Gastrocnemius medialis (tissue), 4 donors: ENCODE measurements at regions not wholly inside any gene's neighbourhood (a gene's known extent, or its start where the extent isn't known, plus 50 kb on each side); places are given as distances from the start of the nearest gene placed in this dataset.

Experiments used
- ATAC-seq, 2 donors: fragments of 150-250 bp; one replicate each; pipeline ENCODE4 v1.9.1; 2016
- DNase-seq, 2 donors: peaks; one replicate each; pipeline ENCODE4 v3.0.0-alpha.2; 2019
- H3K27ac ChIP-seq, 4 donors: fragments of 200-600 bp; sonication (generic); 1 replicate in 1 of 4; 2 replicates in 3 of 4; pipeline ENCODE4 v1.5.1; 2016 to 2018; ENCODE audit warnings: mild to moderate bottlenecking in 2 of 4, moderate library complexity in 1 of 4
- H3K27me3 ChIP-seq, 3 donors: fragments of 200-600 bp; sonication (generic) in 2 of 3; 1 replicate in 1 of 3; 2 replicates in 2 of 3; pipeline versions ENCODE4 v1.5.1 to v1.6.0; 2016 to 2019; ENCODE audit warnings: mild to moderate bottlenecking in 1 of 3, moderate library complexity in 1 of 3
- H3K36me3 ChIP-seq, 2 donors: fragments of 200-600 bp; sonication (generic) in 1 of 2; one replicate each; pipeline ENCODE4 v1.5.1; 2017 to 2018
- H3K4me1 ChIP-seq, 2 donors: fragments of 200-600 bp; sonication (generic) in 1 of 2; one replicate each; pipeline ENCODE4 v1.5.1; 2016 to 2017; ENCODE audit warnings: mild to moderate bottlenecking in 2 of 2
- H3K4me3 ChIP-seq, 4 donors: fragments of 200-600 bp; sonication (generic) in 3 of 4; 1 replicate in 1 of 4; 2 replicates in 3 of 4; pipeline ENCODE4 v1.5.1; 2016 to 2019; ENCODE audit warnings: mild to moderate bottlenecking in 2 of 4
- H3K9me3 ChIP-seq, 3 donors: fragments of 200-600 bp; sonication (generic) in 2 of 3; 1 replicate in 1 of 3; 2 replicates in 2 of 3; pipeline ENCODE4 v1.5.1; 2016 to 2019
- CTCF ChIP-seq, 5 experiments: fragments of 450-650 bp in 3 of 5; fragments of 200-600 bp in 2 of 5; sonication (generic) in 2 of 5; IDR thresholded peaks in 4 of 5; conservative IDR thresholded peaks in 1 of 5; 1 replicate in 4 of 5; 2 replicates in 1 of 5; pipeline ENCODE4 v1.5.1; 2016 to 2019; ENCODE audit warnings: antibody characterized with exemption in 5 of 5, mild to moderate bottlenecking in 3 of 5, moderate library complexity in 3 of 5
- POLR2A ChIP-seq, 2 donors: fragments of 450-650 bp; IDR thresholded peaks; one replicate each; pipeline ENCODE4 v1.6.1; 2017; ENCODE audit warnings: antibody characterized with exemption in 2 of 2, mild to moderate bottlenecking in 2 of 2, moderate library complexity in 2 of 2
- in situ Hi-C, 4 donors: fragments of 200-750 bp; cut with MboI; loops; one replicate each; pipeline versions ENCODE4 v1.15.0 to v1.8.0; 2017; ENCODE audit warnings: low sequenced_read_pairs in 4 of 4
- intact Hi-C: fragments of 100-400 bp; cut with DNase I; formaldehyde crosslinking; loops from one replicate; pipeline ENCODE4 v1.15.1; 2023; ENCODE audit warnings: low total_unique reads

- intact Hi-C loops: no loop called here
- no peaks in the 10 kb centered on the region for H3K4me1 ChIP-seq
- H3K36me3 ChIP-seq: no peaks in the 10 kb centered on the region
- DNase-seq (no peak), ATAC-seq (no peak)
- H3K27ac ChIP-seq: no peak overlapping the region
- H3K4me3 ChIP-seq: no peak overlapping the region
- no peaks in the 10 kb centered on the region for H3K27me3 ChIP-seq
- H3K9me3 ChIP-seq: no peaks in the 10 kb centered on the region
- in situ Hi-C loops: no loop called here
- TF ChIP-seq POLR2A (IDR thresholded peaks at IDR 0.05): no peak
- no peak for TF ChIP-seq CTCF (IDR thresholded peaks at IDR 0.05 in 4 of 5, conservative IDR thresholded peaks at IDR 0.05 in 1 of 5)
Observed at GRCh38 chr5:74562122-74562521, 78.4 kb downstream of the ENC1 start.

- DNase-seq: no peak
- intact Hi-C loops: no loop called here
- H3K36me3 ChIP-seq: no peaks in the 10 kb centered on the region
- TF ChIP-seq POLR2A (IDR thresholded peaks at IDR 0.05): no peak
- TF ChIP-seq CTCF (IDR thresholded peaks at IDR 0.05 in 4 of 5, conservative IDR thresholded peaks at IDR 0.05 in 1 of 5): no peak
- ATAC-seq: no peak
- no peaks in the 10 kb centered on the region for H3K4me1 ChIP-seq
- in situ Hi-C loops: no loop called here
- H3K9me3 ChIP-seq: no peaks in the 10 kb centered on the region
- no peaks in the 10 kb centered on the region for H3K27me3 ChIP-seq
- no peak overlapping the region for H3K4me3 ChIP-seq
- H3K27ac ChIP-seq: no peak overlapping the region
Observed at GRCh38 chr5:74560245-74560644, 80.3 kb downstream of the ENC1 start.

- H3K9me3 ChIP-seq: no peaks in the 10 kb centered on the region
- H3K4me1 ChIP-seq: no peaks in the 10 kb centered on the region
- no peak overlapping the region for H3K4me3 ChIP-seq
- DNase-seq (no peak), ATAC-seq (no peak)
- H3K27ac ChIP-seq: no peak overlapping the region
- intact Hi-C loops: no loop called here
- TF ChIP-seq CTCF (IDR thresholded peaks at IDR 0.05 in 4 of 5, conservative IDR thresholded peaks at IDR 0.05 in 1 of 5) (no peak), POLR2A (IDR thresholded peaks at IDR 0.05) (no peak)
- no peaks in the 10 kb centered on the region for H3K36me3 ChIP-seq
- in situ Hi-C loops: no loop called here
- H3K27me3 ChIP-seq: no peaks in the 10 kb centered on the region
Observed at GRCh38 chr5:74556631-74557595, 83.6 kb downstream of the ENC1 start.

- H3K27ac ChIP-seq: no peak overlapping the region
- intact Hi-C loops: no loop called here
- no peaks in the 10 kb centered on the region for H3K9me3 ChIP-seq
- no peak overlapping the region for H3K4me3 ChIP-seq
- no peaks in the 10 kb centered on the region for H3K27me3 ChIP-seq
- H3K36me3 ChIP-seq: no peaks in the 10 kb centered on the region
- ATAC-seq (no peak), DNase-seq (no peak)
- no peaks in the 10 kb centered on the region for H3K4me1 ChIP-seq
- in situ Hi-C loops: no loop called here
- TF ChIP-seq CTCF (IDR thresholded peaks at IDR 0.05 in 4 of 5, conservative IDR thresholded peaks at IDR 0.05 in 1 of 5) (no peak), POLR2A (IDR thresholded peaks at IDR 0.05) (no peak)
Observed at GRCh38 chr5:74556006-74556405, 84.5 kb downstream of the ENC1 start.
